ENCODE measurements at regions not wholly inside any gene's neighbourhood (a gene's known extent, or its start where the extent isn't known, plus 50 kb on each side); places are given as distances from the start of the nearest gene placed in this dataset.

DNA sequence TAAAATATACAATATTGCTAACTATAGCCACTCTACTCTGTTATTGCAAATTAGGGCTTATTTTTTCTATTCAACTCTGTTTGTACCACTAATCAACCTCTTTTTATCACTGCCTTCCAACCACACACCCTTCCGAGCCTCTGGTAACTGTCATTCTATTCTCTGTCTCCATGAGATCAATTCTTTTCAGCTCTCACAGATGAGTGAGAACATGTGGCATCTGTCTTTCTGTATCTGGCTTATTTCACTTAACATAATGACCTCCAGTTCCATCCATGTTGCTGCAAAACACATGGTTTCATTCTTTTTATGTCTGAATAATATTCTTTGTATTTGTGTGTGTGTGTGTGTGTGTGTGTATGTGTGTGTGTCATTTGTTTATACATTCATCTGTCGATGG, 350.1 kb upstream of the DACH1 start:
- no peak for DNase-seq

GRCh38 chr13:72208112-72208645, 341.2 kb upstream of the DACH1 start:
- no peak for DNase-seq

DNA sequence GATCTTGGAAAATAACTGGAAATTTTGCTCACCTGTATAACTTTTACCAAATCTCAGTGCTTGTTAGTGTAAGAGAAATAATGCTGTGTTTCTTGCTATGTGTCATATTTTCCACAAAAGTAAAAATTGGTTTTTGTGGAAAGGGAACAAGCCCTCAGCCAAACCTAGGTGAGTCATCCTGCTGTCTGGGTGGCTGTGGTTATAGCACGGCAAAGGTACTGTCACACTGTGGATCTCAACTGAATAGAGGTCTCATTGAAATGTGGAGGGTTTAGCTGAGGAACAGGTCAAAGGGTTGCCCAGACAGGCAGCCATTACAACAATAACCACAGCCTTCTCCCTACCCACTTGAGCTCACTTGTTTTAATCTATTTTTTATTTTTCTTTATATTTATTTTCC, 338.8 kb upstream of the DACH1 start:
- no peak for DNase-seq

- DNase-seq = no peak
These were observed 337.3 kb upstream of the DACH1 start for GRCh38 chr13:72204291-72204690.

DNA sequence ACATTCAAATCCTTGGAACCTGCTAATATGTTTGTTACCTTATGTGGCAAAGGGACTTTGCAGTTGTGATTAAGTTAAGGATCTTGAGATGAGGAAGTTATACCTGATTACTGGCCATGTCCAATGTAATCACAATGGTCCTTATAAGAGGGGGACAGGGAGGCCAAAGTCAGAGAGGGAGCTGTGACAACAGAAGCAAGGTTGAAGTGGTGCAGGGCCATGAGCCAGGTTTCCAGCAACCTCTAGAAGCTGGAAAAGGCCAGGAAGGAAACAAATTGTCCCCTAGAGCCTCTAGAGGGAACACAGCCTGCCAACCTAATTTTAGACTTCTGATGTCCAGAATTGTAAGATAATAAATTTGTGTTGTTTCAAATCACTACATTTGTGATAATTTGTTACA, 334.7 kb upstream of the DACH1 start:
- DNase-seq = no peak

DNA sequence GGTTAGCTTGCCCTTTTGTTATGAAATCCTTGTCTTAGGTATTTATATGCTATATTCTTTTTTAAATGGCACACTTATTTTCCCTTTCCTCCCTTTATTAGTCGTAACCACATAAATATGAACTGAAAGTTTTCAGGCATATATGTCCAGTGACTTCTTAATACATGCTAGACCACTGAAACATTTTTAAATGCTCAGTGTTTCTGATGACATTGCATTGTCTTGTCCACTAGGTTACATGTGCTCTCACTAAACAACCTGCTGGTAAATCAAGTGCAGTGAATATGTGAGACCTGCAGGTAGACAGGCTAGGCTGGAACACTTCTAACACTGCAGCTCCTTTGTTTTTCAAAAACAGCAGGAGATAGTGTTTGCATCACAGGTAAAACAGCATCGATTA, 332.6 kb upstream of the DACH1 start:
- peak; percentile 6 for DNase-seq

DNA sequence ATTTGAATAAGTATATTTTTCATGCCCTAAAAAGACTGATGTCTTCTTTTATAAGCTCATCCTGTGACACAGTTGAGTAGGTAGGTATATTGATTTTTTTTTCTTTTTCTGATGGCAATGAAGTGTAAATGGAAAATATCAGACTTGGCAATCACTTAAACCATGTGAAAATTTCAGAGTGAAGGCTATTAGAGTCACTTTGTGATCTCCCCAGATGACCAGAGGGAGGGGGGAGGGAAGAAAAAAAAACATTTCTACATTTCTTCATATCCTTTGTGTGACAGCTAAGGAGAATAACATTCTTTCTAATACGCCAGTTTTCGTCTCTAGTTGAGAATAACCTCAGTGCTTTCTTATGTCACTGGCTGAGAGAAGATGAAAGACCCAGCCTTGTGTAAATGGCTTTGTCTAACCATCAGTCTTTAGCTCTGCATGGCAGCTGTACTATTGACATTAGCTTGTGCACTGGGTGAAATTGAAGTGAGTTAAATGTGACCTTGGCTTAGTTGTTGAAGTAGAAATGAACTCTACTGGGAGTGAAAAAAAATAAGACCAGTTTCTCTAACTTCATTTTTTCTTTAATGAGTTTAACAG, 332.1 kb upstream of the DACH1 start:
- peak; percentile 48 for DNase-seq

- no peak for DNase-seq
These were observed 331.0 kb upstream of the DACH1 start for GRCh38 chr13:72198042-72198441.

DNA sequence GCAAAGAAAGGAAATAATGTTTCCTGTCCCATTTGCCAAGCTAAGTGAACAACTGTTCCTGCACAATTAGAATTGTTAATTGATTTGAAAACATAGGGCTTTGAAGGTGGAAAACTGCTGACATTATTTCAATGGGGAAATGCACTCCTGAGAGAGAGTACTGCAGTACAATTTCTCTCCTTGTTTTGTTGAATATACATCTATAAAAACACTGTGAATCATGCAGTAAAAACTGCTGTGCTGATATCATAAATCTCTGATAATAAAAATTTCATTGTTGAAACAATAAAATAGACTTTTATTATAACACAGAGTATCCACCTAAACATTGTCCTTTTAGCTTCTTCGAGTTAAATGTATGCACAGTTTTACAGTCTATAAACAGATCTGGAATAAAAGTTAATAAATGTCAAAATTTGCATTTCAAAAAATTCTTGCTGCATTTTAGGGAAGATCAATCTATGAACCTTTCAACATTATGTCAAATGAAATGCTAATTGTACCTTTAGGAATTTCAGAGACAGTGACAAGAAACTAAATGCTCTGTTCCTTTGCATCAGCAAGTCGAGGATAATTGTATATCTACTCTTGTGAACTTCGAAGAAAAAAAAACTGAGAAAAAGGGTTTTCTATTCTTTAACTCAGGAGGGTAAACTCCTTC, 328.2 kb upstream of the DACH1 start:
- no peak for DNase-seq

GRCh38 chr13:72194523-72194922, 327.5 kb upstream of the DACH1 start:
- DNase-seq = no peak

DNA sequence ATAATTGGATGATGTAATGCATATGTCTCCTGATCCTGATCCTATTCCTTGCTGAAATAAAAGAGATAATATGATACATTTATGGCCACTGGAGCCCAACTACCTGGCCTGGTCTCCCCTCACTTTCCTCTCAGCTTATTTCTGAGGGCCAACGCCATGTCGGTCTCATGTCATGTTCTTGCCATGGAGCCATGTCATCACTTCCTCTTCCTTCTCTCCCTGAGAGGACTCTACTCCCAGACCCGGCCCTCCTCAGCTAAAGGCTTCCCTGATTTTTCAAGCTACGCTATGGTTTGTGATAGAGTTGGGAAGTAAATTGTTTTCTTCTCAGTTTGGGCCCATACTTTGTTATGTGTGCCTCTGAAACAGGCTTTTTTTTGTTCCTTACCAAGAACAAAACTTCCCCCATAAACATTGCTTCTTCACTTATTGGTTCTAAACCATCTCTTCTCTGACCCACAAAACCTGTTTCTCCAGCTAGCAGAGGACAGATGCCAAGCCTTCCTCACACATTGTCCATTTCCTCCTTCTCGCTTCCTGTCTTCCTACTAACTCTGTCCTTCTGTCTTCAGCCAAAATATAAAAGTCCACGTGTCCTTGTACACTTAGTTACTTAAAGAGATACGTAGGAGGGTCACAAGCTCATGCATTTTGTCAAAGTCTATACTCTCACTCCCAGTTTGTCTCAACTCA, 319.9 kb upstream of the DACH1 start:
- no peak for DNase-seq

GRCh38 chr13:72185776-72186175, 318.8 kb upstream of the DACH1 start:
- DNase-seq = no peak

GRCh38 chr13:72181661-72182060, 314.7 kb upstream of the DACH1 start:
- no peak for DNase-seq

DNA sequence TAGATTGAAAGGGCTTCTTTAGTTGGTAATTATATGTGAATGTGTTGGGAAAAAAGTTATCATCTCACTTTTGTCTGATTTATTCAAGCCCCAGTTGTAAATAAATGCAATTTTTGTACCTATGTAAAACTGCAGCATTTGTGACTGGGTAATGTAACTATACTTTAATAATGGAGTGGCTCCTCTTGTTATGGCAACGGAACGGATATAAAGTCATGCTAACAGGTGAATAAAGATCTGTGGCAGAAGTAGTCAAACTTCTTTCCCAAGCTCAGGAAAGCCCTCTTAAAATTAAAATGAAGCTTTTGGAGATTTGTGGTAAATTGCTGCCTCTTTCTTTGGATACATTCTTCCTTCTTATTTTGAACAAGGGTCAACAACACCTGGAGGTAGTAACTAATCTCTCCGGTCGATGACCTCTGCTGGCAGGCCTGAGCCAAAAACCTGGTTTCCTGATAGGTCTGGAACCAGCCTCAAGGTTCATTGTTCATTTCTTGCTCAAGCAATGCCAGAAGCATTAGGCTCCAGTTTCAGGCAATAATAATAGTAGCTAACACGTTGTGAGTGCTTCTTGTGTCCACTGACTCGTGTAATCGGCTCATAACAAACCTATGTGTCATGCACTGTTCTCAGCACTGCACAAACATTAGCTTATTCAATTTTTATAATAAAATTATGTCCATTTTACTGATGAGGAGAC, 313.4 kb upstream of the DACH1 start:
- no peak for DNase-seq

- DNase-seq = no peak
These were observed 307.5 kb upstream of the DACH1 start for GRCh38 chr13:72174549-72174948.

DNA sequence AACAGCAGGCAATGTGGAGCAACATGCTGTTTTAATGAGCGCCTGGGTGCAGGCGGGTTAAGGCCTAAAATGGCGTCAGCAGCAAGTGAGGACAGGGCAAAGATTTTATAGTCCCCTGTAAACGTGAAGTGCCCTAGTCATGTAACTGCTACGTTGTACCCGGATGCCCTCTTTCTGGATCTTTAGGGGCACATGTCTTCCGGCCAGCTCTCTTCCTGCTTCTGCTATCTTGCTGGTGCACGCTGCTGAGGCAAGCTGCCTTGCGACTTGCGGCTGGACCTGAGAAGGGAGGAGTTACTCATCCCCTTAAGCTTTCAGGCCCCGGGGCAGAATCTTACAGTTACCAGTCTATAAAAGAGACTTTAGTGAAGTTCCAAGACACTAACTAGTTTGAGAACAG, 303.6 kb upstream of the DACH1 start:
- no peak for DNase-seq

DNA sequence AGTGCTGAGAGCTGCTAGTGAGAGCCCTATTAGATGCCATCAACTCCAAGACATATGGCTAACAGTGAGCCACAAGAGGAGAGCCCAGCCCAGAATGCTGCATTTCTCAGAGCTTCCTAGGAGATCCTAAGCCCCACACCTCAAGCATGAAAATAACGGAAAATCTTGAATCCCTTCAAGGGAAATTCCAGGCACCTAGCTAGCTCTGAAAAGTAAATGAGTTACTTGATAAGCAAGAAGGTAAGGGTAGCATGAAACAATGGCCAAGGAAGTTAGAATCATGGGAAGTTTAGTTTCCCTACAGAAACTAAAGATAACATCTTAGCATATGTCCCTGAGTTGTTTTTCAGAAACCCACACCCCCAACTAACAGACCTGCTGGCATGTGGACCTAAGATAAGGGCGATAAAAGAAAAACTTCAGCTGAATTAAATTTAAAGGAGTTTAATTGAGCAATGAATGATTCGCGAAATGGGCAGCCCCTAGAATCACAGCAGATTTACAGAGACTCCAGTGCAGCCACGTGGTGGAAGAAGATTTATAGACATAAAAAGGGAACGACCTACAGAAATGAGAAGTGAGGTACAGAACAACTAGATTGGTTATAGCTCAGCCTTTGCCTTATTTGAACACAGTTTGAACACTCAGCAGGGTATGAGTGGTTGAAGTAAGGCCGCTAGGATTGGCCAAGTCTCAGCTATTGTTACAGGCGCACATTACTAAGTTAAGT, 301.3 kb upstream of the DACH1 start:
- DNase-seq = no peak

DNA sequence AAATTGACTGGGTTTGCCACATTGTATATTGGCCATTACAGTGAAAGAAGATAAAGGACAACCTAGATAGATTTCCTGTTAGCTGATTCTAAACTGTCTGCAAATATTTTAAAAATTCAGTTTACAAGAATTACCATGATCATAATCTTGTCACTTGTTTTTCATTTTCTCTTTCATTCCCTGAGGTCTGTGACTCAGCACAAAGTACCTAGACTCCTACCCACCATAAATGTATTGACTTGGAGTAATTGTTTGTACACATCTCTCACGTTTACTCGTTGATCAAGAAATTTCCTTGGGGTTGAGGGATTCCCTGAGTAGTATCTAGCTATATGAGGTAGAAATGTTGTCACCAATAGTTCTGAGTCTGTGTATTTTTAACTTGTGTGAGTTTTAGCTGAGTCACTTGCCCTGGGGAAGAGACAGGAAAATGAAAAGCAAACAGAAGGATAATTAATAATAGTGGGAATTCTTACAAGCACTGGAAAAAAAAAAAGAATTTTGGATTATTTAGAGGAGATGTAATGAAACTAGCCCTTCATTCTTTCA, 299.2 kb upstream of the DACH1 start:
- DNase-seq = no peak

DNA sequence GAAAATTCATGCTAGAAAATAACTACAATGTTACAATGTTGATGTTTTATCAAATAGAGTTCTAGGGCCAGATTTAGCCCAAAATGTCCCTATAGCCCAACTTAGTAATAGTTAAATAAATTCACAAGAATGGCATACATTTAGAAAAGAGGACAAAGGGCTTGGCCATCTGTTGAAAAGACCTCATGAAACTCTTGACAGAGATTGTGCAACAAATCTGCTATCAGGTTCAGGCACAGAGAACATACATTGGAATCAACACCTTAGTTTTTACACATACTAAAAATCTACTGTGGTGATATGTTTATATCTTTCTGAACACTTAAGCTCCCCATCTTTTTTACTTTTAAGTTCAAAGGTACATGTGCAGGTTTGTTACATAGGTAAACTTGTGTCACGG, 298.3 kb upstream of the DACH1 start:
- no peak for DNase-seq

DNA sequence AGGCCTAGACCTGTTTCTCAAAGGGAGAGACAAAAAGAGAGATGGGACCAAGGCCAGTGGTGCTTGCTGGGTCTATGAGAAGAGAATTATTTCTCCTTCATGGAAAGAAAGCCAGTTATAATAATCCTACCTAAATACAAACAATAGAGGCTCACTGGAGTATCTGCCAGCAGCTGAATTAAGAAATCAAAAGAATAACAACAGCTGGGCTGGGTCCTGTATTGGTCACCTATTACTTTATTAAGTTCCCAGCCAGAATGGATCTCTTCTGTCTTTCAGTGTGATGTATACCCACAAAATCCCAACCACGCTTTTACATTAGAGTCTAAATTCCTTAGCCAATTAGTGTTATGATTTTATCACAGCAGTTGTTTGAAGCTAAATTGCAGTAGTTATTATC, 297.8 kb upstream of the DACH1 start:
- DNase-seq = no peak

- DNase-seq = no peak
These were observed 296.7 kb upstream of the DACH1 start for GRCh38 chr13:72163678-72164077.

DNA sequence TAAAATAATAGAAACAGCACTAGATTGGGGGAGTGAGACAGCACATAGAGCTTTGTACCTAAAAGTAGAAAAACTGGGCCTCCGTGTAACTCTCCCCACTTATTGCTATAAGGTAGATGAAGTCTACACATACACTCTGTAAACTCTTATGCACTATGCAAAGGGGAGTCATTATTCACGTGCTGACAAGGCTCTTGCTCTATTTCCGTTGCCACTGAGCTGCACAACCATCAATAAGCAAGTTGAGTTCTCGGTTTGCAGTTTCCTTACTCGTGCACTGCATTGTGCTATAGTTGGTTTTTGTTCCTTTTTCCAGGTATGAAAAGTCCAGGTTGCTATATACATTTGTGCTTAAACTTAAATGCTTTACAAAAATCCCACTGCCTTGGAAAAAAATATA, 294.0 kb upstream of the DACH1 start:
- no peak for DNase-seq

GRCh38 chr13:72156760-72157159, 289.8 kb upstream of the DACH1 start:
- DNase-seq = no peak
